Middle frontal gyrus (tissue), 1 donor: ENCODE measurements at regions not wholly inside any gene's neighbourhood (a gene's known extent, or its start where the extent isn't known, plus 50 kb on each side); places are given as distances from the start of the nearest gene placed in this dataset.
"Not testable (repeated sequence)": the region's sequence is repeated elsewhere in the genome, so short reads cannot be mapped to it uniquely, and the experiment has no call there.

ENCODE experiments used
- DNase-seq: peaks from one replicate; pipeline ENCODE4 v3.0.0-alpha.2; 2015; ENCODE audit warnings: low spot score; ENCODE audit errors: extremely low spot score

GRCh38 chr18:1657876-1658275 is 753.2 kb downstream of the ADCYAP1 start:
- DNase-seq = no peak

- no peak for DNase-seq
Observed at GRCh38 chr18:1658908-1659566, 754.4 kb downstream of the ADCYAP1 start.

DNA sequence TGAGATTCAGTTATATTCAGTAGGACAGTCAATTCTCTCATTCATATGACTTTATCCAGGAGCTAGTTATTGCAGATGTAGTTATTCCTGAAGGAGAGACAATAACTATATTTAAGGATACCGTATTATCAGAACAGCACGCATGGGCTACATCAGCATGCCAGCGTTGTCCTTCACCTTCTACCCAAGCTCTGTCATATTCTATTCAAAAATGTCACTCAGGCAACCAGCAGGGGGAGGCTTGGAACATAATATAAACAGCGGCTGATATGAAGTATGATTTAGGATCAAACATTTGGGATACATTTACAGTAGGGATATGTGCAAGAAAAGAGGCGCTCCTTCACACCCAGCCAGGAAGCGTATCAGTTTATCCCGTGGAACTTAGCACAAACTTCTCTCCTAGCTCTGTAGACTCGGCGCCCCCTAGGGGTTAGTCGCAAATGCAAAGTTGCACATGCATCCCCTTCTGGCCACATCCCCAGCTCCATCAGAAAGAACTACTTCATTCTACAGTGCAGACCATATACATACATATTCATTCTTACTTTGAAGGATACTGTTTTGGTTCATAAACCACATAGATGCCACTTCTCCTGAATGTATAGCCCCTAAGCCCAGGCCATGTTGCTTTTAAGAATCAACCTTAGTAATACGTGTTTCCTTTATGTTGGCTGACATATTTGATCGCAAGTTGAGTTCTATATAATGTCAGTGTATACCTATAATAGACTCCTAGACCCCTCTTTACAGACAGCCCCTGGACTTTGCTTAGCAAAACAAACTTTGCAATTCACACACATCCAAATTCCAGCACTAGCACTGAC is 759.4 kb downstream of the ADCYAP1 start:
- no peak for DNase-seq

DNA sequence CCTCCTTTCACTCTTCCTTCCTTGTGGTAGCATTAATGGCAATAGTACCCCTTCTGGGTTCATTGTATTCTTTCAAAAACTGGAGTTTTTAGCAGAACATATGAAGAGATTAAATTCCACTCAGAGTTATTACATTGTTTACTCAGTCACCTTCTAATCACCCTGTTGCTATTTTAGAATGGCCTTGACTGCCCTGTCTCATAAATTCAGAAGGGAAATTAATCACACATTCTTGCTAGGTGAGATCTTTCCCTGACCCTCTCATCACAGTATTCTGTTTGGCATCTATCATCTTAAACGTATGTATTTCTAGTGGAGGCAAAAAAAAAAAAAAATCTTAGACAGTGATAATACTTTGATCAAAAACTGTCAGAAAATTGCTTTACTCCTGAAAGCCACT is 760.4 kb downstream of the ADCYAP1 start:
- DNase-seq = no peak

DNA sequence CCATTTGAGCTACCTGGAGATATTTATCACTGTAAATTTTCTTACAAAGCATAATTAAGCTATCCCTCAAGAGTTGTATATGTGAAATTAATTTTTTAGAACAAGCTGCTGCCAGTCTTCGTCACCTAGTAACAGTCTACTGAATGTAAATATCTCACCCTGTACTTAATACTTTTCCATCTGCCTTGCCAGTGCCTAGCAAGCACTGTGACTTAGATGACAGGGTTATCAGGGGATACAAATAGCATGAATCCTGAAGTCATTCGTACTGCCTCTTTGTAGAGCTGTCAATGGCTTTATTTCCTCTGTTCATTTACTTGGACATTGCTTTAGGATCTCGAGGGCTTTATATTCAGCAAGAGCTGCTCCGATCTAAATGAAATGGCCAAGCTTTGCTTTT is 763.6 kb downstream of the ADCYAP1 start:
- DNase-seq = no peak

DNA sequence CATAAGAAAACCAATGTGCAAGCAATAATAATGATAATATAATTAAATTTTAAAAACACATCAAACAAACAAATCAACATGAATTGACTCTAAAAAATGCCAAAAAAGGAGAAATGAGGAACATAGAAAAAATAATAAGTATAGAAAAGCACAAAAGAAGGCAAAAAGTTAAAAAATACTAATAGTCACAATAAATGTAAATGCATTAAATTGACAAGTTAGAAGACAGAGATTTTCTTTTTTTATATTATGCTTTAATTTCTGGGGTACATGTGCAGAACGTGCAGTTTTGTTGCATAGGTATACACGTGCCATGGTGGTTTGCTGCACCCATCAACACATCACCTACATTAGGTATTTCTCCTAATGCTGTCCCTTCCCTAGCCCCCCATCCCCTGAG is 767.0 kb downstream of the ADCYAP1 start:
- not testable (repeated sequence) for DNase-seq

GRCh38 chr18:1676387-1676786 is 771.7 kb downstream of the ADCYAP1 start:
- DNase-seq = no peak

DNA sequence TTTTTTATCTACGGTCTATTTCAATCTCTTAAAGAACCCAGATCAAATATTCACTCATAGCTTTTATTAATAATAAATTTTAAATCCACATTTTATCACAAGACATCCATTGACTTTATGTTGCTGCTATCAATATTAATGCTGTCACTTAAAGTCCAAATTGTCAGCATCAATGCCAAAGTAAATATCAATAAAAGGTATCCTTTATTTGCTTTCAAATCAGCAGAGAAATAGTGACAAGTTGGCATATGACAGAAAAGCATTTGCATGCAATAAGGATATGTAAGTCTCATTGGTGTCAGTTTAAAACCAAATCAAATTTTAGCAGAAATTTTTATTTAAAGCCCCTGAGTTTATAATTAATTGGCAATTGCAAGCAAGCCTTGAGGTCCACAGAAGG is 775.4 kb downstream of the ADCYAP1 start:
- no peak for DNase-seq

- no peak for DNase-seq
Observed at GRCh38 chr18:1691863-1692262, 787.2 kb downstream of the ADCYAP1 start.

- no peak for DNase-seq
Observed at GRCh38 chr18:1708006-1708405, 803.3 kb downstream of the ADCYAP1 start.

DNA sequence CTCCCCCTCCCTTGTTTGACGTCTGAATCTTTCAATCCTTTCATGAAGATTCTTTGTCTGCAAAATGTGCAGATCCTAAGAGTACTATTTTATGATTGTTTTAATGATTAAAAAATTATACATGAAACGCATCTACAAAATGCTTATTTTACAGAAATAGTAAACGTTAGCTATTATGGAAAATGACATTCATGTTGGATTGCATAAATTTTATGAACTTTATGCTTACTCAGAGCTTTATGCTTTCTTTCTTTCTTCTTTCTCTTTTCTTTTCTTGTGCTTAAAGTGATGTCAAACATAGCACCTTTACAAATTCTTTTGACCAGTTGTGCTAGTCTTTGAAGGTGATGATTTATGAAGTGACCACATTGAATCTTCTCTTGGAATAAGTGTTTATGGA is 805.4 kb downstream of the ADCYAP1 start:
- DNase-seq = no peak

GRCh38 chr18:1732143-1732542 is 827.5 kb downstream of the ADCYAP1 start:
- no peak for DNase-seq

DNA sequence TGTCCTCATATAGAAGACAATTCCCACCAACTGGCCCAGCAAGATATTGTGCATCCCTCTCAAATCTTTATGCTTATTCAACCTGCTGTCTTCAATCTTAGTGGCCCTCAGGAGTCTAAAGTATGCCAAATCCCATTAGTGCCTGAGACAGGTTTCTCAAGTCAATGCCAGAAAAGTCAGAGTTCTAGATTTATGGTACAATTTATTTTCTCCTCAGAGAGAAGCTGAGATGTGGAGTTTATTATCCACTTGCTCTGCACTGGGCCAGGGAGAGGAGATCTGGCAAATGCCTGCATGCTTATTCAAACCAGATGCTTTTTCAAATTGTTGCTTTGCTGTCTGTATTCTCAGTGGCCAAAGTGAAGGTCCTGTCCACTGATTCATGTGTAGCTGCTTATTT is 825.2 kb downstream of the METTL4 start:
- no peak for DNase-seq

DNA sequence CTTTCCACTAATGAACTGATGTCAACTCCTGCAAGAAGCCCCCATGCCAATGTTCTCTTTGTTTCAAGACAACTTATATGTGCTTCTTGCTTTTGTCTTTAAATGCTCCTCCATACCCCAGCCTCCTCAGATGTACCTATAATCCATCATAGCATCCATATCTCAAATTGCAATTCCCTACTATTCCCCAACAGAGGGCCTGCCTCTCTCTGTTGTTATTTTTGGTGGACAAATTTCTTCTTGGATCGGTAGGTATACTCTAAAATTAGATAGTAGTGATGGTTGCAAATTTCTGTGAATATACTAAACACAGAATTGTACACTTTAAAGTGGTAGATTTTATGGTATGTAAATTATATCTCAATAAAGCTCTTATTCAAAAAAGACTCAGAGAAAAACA is 820.1 kb downstream of the METTL4 start:
- no peak for DNase-seq

- no peak for DNase-seq
Observed at GRCh38 chr18:1760901-1761300, 810.4 kb downstream of the METTL4 start.

DNA sequence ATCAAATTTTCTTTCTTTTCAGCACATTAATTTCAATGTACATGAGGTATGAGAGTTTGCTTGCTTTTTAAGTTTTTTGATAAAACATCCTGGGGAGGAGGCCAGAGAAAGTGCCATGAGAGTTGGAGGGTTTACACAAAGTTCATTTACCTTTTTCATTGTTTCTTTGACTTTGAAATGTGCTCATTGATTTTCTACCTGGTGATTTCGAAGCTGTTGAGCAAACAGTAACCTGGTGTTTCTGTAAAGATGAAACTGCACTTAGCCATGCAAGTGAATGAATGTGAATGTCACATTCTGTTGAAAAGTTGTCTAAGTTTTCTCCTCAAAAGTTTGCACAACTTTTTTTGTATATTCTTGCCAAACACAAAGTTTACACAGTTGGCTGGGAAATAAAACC is 797.0 kb downstream of the METTL4 start:
- DNase-seq = no peak

- no peak for DNase-seq
Observed at GRCh38 chr18:1777843-1778242, 793.5 kb downstream of the METTL4 start.

- no peak for DNase-seq
Observed at GRCh38 chr18:1778496-1779178, 792.7 kb downstream of the METTL4 start.

- DNase-seq = no peak
Observed at GRCh38 chr18:1779587-1779986, 791.7 kb downstream of the METTL4 start.

GRCh38 chr18:1784113-1784512 is 787.2 kb downstream of the METTL4 start:
- no peak for DNase-seq

GRCh38 chr18:1785980-1786379 is 785.3 kb downstream of the METTL4 start:
- not testable (repeated sequence) for DNase-seq

DNA sequence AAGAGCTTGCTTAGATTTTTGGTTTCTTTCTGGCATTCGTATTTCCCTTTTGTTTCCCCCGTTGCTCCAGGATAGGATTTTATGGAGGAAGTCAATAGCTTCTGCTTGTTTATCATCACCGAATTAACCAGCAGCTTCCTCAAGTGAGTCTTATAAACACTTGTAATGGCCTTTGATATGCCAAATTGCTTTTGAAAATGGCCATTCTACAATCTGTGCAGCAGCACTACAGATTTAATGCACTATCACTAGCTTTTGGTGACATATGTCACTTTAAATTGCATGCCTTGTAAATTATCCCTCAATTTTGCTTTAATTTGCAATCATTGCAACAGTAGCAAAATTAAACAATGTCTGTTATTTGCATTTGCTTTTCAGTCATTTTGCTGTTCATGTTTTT is 774.7 kb downstream of the METTL4 start:
- no peak for DNase-seq
